ENCODE measurements at regions not wholly inside any gene's neighbourhood (a gene's known extent, or its start where the extent isn't known, plus 50 kb on each side); places are given as distances from the start of the nearest gene placed in this dataset.

DNA sequence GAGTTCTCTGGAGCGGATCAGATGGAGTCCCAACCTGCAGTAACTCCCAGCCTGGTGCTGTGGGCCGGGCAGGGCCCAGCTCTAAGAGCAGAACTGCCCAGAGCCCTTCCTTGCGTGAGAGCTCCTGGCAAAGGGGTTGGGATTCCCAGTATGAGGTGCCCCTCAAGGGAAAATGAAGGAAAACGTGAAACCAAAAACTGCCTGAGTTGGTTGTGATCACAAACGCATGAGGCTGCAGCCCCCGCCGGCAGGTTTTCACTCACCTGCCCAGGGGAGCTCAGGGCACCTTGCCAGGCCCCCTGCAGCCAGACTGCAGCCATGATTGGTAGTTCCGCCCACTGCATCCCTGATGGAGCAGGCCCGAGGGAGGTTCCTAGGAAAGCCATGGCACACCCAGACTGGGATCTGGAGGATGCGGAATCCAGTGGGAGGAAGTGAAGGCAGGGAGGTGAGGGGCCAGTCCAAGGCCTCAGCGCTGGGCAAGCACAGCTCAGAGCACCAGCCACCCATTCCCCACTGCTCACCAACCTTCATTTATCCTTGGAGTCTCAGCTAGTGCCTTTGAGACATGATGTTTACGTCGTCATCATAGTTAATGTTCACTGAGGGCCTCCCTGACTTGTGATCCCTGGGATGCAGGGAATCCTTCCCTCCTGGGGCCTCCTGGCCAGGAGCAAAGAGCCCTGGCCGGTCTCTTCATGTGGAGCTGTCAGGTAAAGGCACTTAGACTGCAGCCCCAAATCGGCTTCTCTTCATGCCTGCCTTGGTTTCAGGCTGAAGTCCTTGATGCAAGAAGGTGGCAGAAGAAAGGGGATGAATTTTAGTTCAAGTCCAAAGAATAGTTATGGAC, 103.2 kb downstream of the INHBB start:
- TF ChIP-seq, protein P1, sequence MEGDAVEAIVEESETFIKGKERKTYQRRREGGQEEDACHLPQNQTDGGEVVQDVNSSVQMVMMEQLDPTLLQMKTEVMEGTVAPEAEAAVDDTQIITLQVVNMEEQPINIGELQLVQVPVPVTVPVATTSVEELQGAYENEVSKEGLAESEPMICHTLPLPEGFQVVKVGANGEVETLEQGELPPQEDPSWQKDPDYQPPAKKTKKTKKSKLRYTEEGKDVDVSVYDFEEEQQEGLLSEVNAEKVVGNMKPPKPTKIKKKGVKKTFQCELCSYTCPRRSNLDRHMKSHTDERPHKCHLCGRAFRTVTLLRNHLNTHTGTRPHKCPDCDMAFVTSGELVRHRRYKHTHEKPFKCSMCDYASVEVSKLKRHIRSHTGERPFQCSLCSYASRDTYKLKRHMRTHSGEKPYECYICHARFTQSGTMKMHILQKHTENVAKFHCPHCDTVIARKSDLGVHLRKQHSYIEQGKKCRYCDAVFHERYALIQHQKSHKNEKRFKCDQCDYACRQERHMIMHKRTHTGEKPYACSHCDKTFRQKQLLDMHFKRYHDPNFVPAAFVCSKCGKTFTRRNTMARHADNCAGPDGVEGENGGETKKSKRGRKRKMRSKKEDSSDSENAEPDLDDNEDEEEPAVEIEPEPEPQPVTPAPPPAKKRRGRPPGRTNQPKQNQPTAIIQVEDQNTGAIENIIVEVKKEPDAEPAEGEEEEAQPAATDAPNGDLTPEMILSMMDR (IDR thresholded peaks at IDR 0.05 in 4 of 5, conservative IDR thresholded peaks at IDR 0.05 in 1 of 5) = no peak
- TF ChIP-seq POLR2A (IDR thresholded peaks at IDR 0.05) = no peak
